ENCODE measurements at regions not wholly inside any gene's neighbourhood (a gene's known extent, or its start where the extent isn't known, plus 50 kb on each side); places are given as distances from the start of the nearest gene placed in this dataset.

DNA sequence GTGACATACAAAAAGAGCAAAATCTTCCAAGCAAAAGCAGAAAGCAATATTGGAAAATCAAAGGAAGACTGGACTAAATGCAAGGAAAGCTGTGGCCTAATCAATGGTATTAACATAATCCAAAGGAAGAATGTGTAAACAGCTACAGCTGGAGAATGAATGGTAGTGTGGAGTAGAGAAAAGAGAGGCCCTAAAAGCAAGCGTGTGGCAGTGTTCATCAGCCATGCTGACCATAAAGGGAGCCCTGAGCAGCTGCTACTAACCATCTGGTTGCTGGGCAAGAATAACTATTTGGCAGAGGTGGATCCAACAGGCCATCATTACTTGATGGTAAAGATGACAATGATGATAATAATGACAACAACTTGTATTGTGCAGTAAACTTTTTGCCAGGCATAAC, 148.5 kb upstream of the BEND6 start:
- TF ChIP-seq, protein P1, sequence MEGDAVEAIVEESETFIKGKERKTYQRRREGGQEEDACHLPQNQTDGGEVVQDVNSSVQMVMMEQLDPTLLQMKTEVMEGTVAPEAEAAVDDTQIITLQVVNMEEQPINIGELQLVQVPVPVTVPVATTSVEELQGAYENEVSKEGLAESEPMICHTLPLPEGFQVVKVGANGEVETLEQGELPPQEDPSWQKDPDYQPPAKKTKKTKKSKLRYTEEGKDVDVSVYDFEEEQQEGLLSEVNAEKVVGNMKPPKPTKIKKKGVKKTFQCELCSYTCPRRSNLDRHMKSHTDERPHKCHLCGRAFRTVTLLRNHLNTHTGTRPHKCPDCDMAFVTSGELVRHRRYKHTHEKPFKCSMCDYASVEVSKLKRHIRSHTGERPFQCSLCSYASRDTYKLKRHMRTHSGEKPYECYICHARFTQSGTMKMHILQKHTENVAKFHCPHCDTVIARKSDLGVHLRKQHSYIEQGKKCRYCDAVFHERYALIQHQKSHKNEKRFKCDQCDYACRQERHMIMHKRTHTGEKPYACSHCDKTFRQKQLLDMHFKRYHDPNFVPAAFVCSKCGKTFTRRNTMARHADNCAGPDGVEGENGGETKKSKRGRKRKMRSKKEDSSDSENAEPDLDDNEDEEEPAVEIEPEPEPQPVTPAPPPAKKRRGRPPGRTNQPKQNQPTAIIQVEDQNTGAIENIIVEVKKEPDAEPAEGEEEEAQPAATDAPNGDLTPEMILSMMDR (IDR thresholded peaks at IDR 0.05; ENCODE audit: poor library complexity), result no peak
- TF ChIP-seq EZH2phosphoT487 (IDR thresholded peaks at IDR 0.05; ENCODE audit: low read depth, severe bottlenecking, unreplicated experiment), result no peak
- TF ChIP-seq EZH2 (IDR thresholded peaks at IDR 0.05; ENCODE audit: borderline replicate concordance), result no peak
